Astrocyte (in vitro differentiated cells and primary cell): ENCODE measurements at regions not wholly inside any gene's neighbourhood (a gene's known extent, or its start where the extent isn't known, plus 50 kb on each side); places are given as distances from the start of the nearest gene placed in this dataset.

Experiments
- DNase-seq: peaks from one replicate; pipeline ENCODE4 v3.0.0-alpha.2; 2010; ENCODE audit warnings: low read depth
- FAIRE-seq: peaks from 2 replicates; lab custom pipeline; 2011; peaks lifted over from hg19 to GRCh38; lab: Jason Lieb, UNC
- H2AFZ ChIP-seq: 2 replicates; pipeline ENCODE4 v1.6.0; 2012; ENCODE audit warnings: low read depth, low read length, inconsistent platforms
- H3K27ac ChIP-seq: 2 replicates; pipeline ENCODE4 v1.5.1; 2011; ENCODE audit warnings: low read depth, low read length, inconsistent platforms
- H3K27me3 ChIP-seq: 2 replicates; pipeline ENCODE4 v1.6.0; 2011; ENCODE audit warnings: low read length, inconsistent platforms; ENCODE audit not compliant: insufficient read depth
- H3K36me3 ChIP-seq: 2 replicates; pipeline ENCODE4 v1.5.1; 2011; ENCODE audit warnings: low read length, inconsistent platforms; ENCODE audit not compliant: insufficient read depth
- H3K4me1 ChIP-seq: 2 replicates; pipeline ENCODE4 v1.5.1; 2011; ENCODE audit warnings: low read length, inconsistent platforms; ENCODE audit not compliant: insufficient read depth
- H3K4me2 ChIP-seq: 2 replicates; pipeline ENCODE4 v1.6.0; 2012; ENCODE audit warnings: low read length, inconsistent platforms
- H3K4me3 ChIP-seq: 2 replicates; pipeline ENCODE4 v1.5.1; 2011; ENCODE audit warnings: low read depth, mild to moderate bottlenecking, low read length, inconsistent platforms; ENCODE audit not compliant: insufficient read depth
- H3K79me2 ChIP-seq: 2 replicates; pipeline ENCODE4 v1.6.0; 2012; ENCODE audit warnings: mild to moderate bottlenecking, low read length, inconsistent platforms; ENCODE audit not compliant: insufficient read depth
- H3K9ac ChIP-seq: 2 replicates; pipeline ENCODE4 v1.6.0; 2012; ENCODE audit warnings: mild to moderate bottlenecking, low read length, inconsistent platforms
- H3K9me3 ChIP-seq: 2 replicates; pipeline ENCODE4 v1.5.1; 2012; ENCODE audit warnings: low read depth, mild to moderate bottlenecking, low read length, inconsistent platforms; ENCODE audit not compliant: insufficient read depth
- H4K20me1 ChIP-seq: 2 replicates; pipeline ENCODE4 v1.6.0; 2012; ENCODE audit warnings: low read length, inconsistent platforms; ENCODE audit not compliant: insufficient read depth
- H3K27ac Mint-ChIP-seq: one replicate; pipeline ENCODE4 v1.8.0; 2021; ENCODE audit warnings: mild to moderate bottlenecking, mixed read lengths; ENCODE audit not compliant: unreplicated experiment
- H3K27me3 Mint-ChIP-seq: one replicate; pipeline ENCODE4 v1.8.0; 2021; ENCODE audit warnings: low read depth, mixed read lengths; ENCODE audit not compliant: unreplicated experiment
- H3K36me3 Mint-ChIP-seq: one replicate; pipeline ENCODE4 v1.8.0; 2021; ENCODE audit warnings: low read depth, mixed read lengths; ENCODE audit not compliant: unreplicated experiment
- H3K4me1 Mint-ChIP-seq: one replicate; pipeline ENCODE4 v1.8.0; 2021; ENCODE audit warnings: low read depth, mixed read lengths; ENCODE audit not compliant: unreplicated experiment
- H3K4me3 Mint-ChIP-seq: one replicate; pipeline ENCODE4 v1.8.0; 2021; ENCODE audit warnings: mild to moderate bottlenecking, moderate library complexity, mixed read lengths; ENCODE audit not compliant: unreplicated experiment
- H3K9me3 Mint-ChIP-seq: one replicate; pipeline ENCODE4 v1.8.0; 2021; ENCODE audit warnings: mild to moderate bottlenecking, mixed read lengths; ENCODE audit not compliant: unreplicated experiment
- CTCF ChIP-seq: IDR thresholded peaks from 2 replicates; pipeline ENCODE4 v1.5.1; 2011; ENCODE audit warnings: low read depth, mild to moderate bottlenecking, inconsistent platforms, low read length, moderate library complexity; ENCODE audit not compliant: insufficient read depth
- EZH2 ChIP-seq: IDR thresholded peaks from 2 replicates; pipeline ENCODE4 v1.6.1; 2012; ENCODE audit warnings: mild to moderate bottlenecking, low read length, inconsistent platforms; ENCODE audit not compliant: insufficient read depth

GRCh38 chr16:7148606-7149005 lies 184.0 kb upstream of the RBFOX1 start:
- Histone ChIP-seq H3K36me3 (no peaks in the 10 kb centered on the region), H3K4me2 (no peak overlapping the region), H3K4me3 (no peak overlapping the region), H3K9me3 (peaks cover 4% of the 10 kb centered on the region), H3K79me2 (no peaks in the 10 kb centered on the region), H3K9ac (no peak overlapping the region), H4K20me1 (no peaks in the 10 kb centered on the region), H3K4me1 (no peaks in the 10 kb centered on the region), H2AFZ (no peak overlapping the region), H3K27me3 (no peaks in the 10 kb centered on the region), H3K27ac (no peak overlapping the region)
- Mint-ChIP-seq H3K27me3 (no peaks in the 10 kb centered on the region), H3K4me3 (no peak overlapping the region), H3K36me3 (no peaks in the 10 kb centered on the region), H3K4me1 (peaks cover 4% of the 10 kb centered on the region), H3K27ac (no peak overlapping the region), H3K9me3 (peaks cover 5% of the 10 kb centered on the region)
- FAIRE-seq (no peak), DNase-seq (no peak)
- TF ChIP-seq CTCF (no peak), EZH2 (no peak)

GRCh38 chr16:7140899-7141298 lies 191.7 kb upstream of the RBFOX1 start:
- H3K4me1 ChIP-seq, result no peaks in the 10 kb centered on the region
- H3K36me3 Mint-ChIP-seq, result no peaks in the 10 kb centered on the region
- H3K4me3 ChIP-seq, result no peak overlapping the region
- no peak for FAIRE-seq
- H3K4me2 ChIP-seq, result no peak overlapping the region
- no peak overlapping the region for H3K9ac ChIP-seq
- no peak overlapping the region for H3K27ac ChIP-seq
- H3K9me3 ChIP-seq, result peaks cover 3% of the 10 kb centered on the region
- H3K27me3 Mint-ChIP-seq, result no peaks in the 10 kb centered on the region
- no peaks in the 10 kb centered on the region for H3K79me2 ChIP-seq
- peaks cover 10% of the 10 kb centered on the region for H3K4me1 Mint-ChIP-seq
- no peaks in the 10 kb centered on the region for H3K36me3 ChIP-seq
- peak overlapping the region; percentile 54 for H3K27ac Mint-ChIP-seq
- H4K20me1 ChIP-seq, result no peaks in the 10 kb centered on the region
- DNase-seq, result no peak
- H3K27me3 ChIP-seq, result no peaks in the 10 kb centered on the region
- H3K4me3 Mint-ChIP-seq, result no peak overlapping the region
- TF ChIP-seq CTCF, result no peak
- TF ChIP-seq EZH2, result no peak
- H2AFZ ChIP-seq, result no peak overlapping the region
- peaks cover 1% of the 10 kb centered on the region for H3K9me3 Mint-ChIP-seq

- Histone ChIP-seq H3K79me2 (no peaks in the 10 kb centered on the region), H3K4me3 (no peak overlapping the region), H3K27ac (no peak overlapping the region), H3K27me3 (no peaks in the 10 kb centered on the region), H3K9me3 (peaks cover 3% of the 10 kb centered on the region), H3K9ac (no peak overlapping the region), H3K36me3 (no peaks in the 10 kb centered on the region), H4K20me1 (no peaks in the 10 kb centered on the region), H3K4me1 (no peaks in the 10 kb centered on the region), H2AFZ (no peak overlapping the region), H3K4me2 (no peak overlapping the region)
- H3K9me3 Mint-ChIP-seq, result no peaks in the 10 kb centered on the region
- FAIRE-seq, result no peak
- H3K27me3 Mint-ChIP-seq, result no peaks in the 10 kb centered on the region
- peaks cover 8% of the 10 kb centered on the region for H3K4me1 Mint-ChIP-seq
- H3K27ac Mint-ChIP-seq, result no peak overlapping the region
- no peak for TF ChIP-seq EZH2
- no peak for TF ChIP-seq CTCF
- H3K4me3 Mint-ChIP-seq, result no peak overlapping the region
- DNase-seq, result no peak
- H3K36me3 Mint-ChIP-seq, result no peaks in the 10 kb centered on the region
Measured at GRCh38 chr16:7137560-7138330, 194.9 kb upstream of the RBFOX1 start.
